Astrocyte (in vitro differentiated cells and primary cell): ENCODE measurements at regions not wholly inside any gene's neighbourhood (a gene's known extent, or its start where the extent isn't known, plus 50 kb on each side); places are given as distances from the start of the nearest gene placed in this dataset.

Source experiments
- DNase-seq: peaks from one replicate; pipeline ENCODE4 v3.0.0-alpha.2; 2010; ENCODE audit warnings: low read depth
- FAIRE-seq: peaks from 2 replicates; lab custom pipeline; 2011; peaks lifted over from hg19 to GRCh38; lab: Jason Lieb, UNC
- H2AFZ ChIP-seq: 2 replicates; pipeline ENCODE4 v1.6.0; 2012; ENCODE audit warnings: low read depth, low read length, inconsistent platforms
- H3K27ac ChIP-seq: 2 replicates; pipeline ENCODE4 v1.5.1; 2011; ENCODE audit warnings: low read depth, low read length, inconsistent platforms
- H3K27me3 ChIP-seq: 2 replicates; pipeline ENCODE4 v1.6.0; 2011; ENCODE audit warnings: low read length, inconsistent platforms; ENCODE audit not compliant: insufficient read depth
- H3K36me3 ChIP-seq: 2 replicates; pipeline ENCODE4 v1.5.1; 2011; ENCODE audit warnings: low read length, inconsistent platforms; ENCODE audit not compliant: insufficient read depth
- H3K4me1 ChIP-seq: 2 replicates; pipeline ENCODE4 v1.5.1; 2011; ENCODE audit warnings: low read length, inconsistent platforms; ENCODE audit not compliant: insufficient read depth
- H3K4me2 ChIP-seq: 2 replicates; pipeline ENCODE4 v1.6.0; 2012; ENCODE audit warnings: low read length, inconsistent platforms
- H3K4me3 ChIP-seq: 2 replicates; pipeline ENCODE4 v1.5.1; 2011; ENCODE audit warnings: low read depth, mild to moderate bottlenecking, low read length, inconsistent platforms; ENCODE audit not compliant: insufficient read depth
- H3K79me2 ChIP-seq: 2 replicates; pipeline ENCODE4 v1.6.0; 2012; ENCODE audit warnings: mild to moderate bottlenecking, low read length, inconsistent platforms; ENCODE audit not compliant: insufficient read depth
- H3K9ac ChIP-seq: 2 replicates; pipeline ENCODE4 v1.6.0; 2012; ENCODE audit warnings: mild to moderate bottlenecking, low read length, inconsistent platforms
- H3K9me3 ChIP-seq: 2 replicates; pipeline ENCODE4 v1.5.1; 2012; ENCODE audit warnings: low read depth, mild to moderate bottlenecking, low read length, inconsistent platforms; ENCODE audit not compliant: insufficient read depth
- H4K20me1 ChIP-seq: 2 replicates; pipeline ENCODE4 v1.6.0; 2012; ENCODE audit warnings: low read length, inconsistent platforms; ENCODE audit not compliant: insufficient read depth
- H3K27ac Mint-ChIP-seq: one replicate; pipeline ENCODE4 v1.8.0; 2021; ENCODE audit warnings: mild to moderate bottlenecking, mixed read lengths; ENCODE audit not compliant: unreplicated experiment
- H3K27me3 Mint-ChIP-seq: one replicate; pipeline ENCODE4 v1.8.0; 2021; ENCODE audit warnings: low read depth, mixed read lengths; ENCODE audit not compliant: unreplicated experiment
- H3K36me3 Mint-ChIP-seq: one replicate; pipeline ENCODE4 v1.8.0; 2021; ENCODE audit warnings: low read depth, mixed read lengths; ENCODE audit not compliant: unreplicated experiment
- H3K4me1 Mint-ChIP-seq: one replicate; pipeline ENCODE4 v1.8.0; 2021; ENCODE audit warnings: low read depth, mixed read lengths; ENCODE audit not compliant: unreplicated experiment
- H3K4me3 Mint-ChIP-seq: one replicate; pipeline ENCODE4 v1.8.0; 2021; ENCODE audit warnings: mild to moderate bottlenecking, moderate library complexity, mixed read lengths; ENCODE audit not compliant: unreplicated experiment
- H3K9me3 Mint-ChIP-seq: one replicate; pipeline ENCODE4 v1.8.0; 2021; ENCODE audit warnings: mild to moderate bottlenecking, mixed read lengths; ENCODE audit not compliant: unreplicated experiment
- CTCF ChIP-seq: IDR thresholded peaks from 2 replicates; pipeline ENCODE4 v1.5.1; 2011; ENCODE audit warnings: low read depth, mild to moderate bottlenecking, inconsistent platforms, low read length, moderate library complexity; ENCODE audit not compliant: insufficient read depth
- EZH2 ChIP-seq: IDR thresholded peaks from 2 replicates; pipeline ENCODE4 v1.6.1; 2012; ENCODE audit warnings: mild to moderate bottlenecking, low read length, inconsistent platforms; ENCODE audit not compliant: insufficient read depth

DNA sequence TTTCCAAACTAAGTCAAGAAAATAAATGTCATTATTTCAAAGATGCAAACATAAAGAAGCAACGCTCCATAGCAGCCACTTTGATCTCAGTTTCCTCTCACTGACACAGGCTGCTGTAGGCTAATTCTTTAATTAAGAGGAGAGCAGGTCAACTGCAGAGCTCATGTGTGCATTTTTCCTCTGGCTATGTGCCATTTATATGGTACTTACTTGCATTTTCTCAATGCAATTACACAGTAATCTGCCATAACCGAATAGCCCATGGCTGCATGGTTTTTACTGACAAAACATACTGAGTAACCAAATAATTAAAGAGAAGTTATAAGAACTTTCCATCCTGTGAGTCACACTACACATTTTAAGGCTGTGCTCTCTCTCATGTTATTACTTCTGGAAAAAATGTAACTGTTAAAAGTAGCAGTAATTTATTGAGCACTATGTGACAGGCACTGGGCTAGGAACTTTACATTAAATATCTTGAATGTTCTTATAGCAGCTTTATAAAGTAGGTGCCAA, 122.0 kb downstream of the ELAPOR2 start:
- Mint-ChIP-seq H3K27me3 (no peaks in the 10 kb centered on the region), H3K4me1 (peaks cover 4% of the 10 kb centered on the region), H3K36me3 (no peaks in the 10 kb centered on the region), H3K27ac (no peak overlapping the region), H3K9me3 (no peaks in the 10 kb centered on the region), H3K4me3 (no peak overlapping the region)
- Histone ChIP-seq H3K79me2 (no peaks in the 10 kb centered on the region), H3K4me2 (no peak overlapping the region), H3K27ac (no peak overlapping the region), H3K27me3 (no peaks in the 10 kb centered on the region), H3K9ac (no peak overlapping the region), H2AFZ (no peak overlapping the region), H3K4me3 (no peak overlapping the region), H3K36me3 (no peaks in the 10 kb centered on the region), H3K9me3 (no peaks in the 10 kb centered on the region), H3K4me1 (no peaks in the 10 kb centered on the region), H4K20me1 (no peaks in the 10 kb centered on the region)
- TF ChIP-seq EZH2: no peak
- TF ChIP-seq CTCF: no peak
- FAIRE-seq: no peak
- DNase-seq: no peak

GRCh38 chr7:86933295-86933845, 126.1 kb downstream of the ELAPOR2 start:
- H3K27ac Mint-ChIP-seq: no peak overlapping the region
- no peak overlapping the region for H3K4me3 Mint-ChIP-seq
- Histone ChIP-seq H3K27me3 (no peaks in the 10 kb centered on the region), H3K79me2 (no peaks in the 10 kb centered on the region), H3K27ac (no peak overlapping the region), H3K9ac (no peak overlapping the region), H3K4me1 (peaks cover 5% of the 10 kb centered on the region), H3K4me2 (no peak overlapping the region), H4K20me1 (no peaks in the 10 kb centered on the region), H3K9me3 (no peaks in the 10 kb centered on the region), H3K36me3 (no peaks in the 10 kb centered on the region), H2AFZ (no peak overlapping the region), H3K4me3 (no peak overlapping the region)
- H3K4me1 Mint-ChIP-seq: no peaks in the 10 kb centered on the region
- H3K9me3 Mint-ChIP-seq: no peaks in the 10 kb centered on the region
- DNase-seq: no peak
- H3K36me3 Mint-ChIP-seq: peaks cover 4% of the 10 kb centered on the region
- TF ChIP-seq CTCF (no peak), EZH2 (no peak)
- FAIRE-seq: no peak
- no peaks in the 10 kb centered on the region for H3K27me3 Mint-ChIP-seq

- Histone ChIP-seq H3K27me3 (no peaks in the 10 kb centered on the region), H3K4me1 (peaks cover 5% of the 10 kb centered on the region), H4K20me1 (no peaks in the 10 kb centered on the region), H3K9me3 (no peaks in the 10 kb centered on the region), H3K9ac (no peak overlapping the region), H3K4me3 (no peak overlapping the region), H3K27ac (no peak overlapping the region), H3K79me2 (no peaks in the 10 kb centered on the region), H3K4me2 (peak overlapping the region; percentile 21), H3K36me3 (no peaks in the 10 kb centered on the region), H2AFZ (no peak overlapping the region)
- FAIRE-seq (peak; percentile 80), DNase-seq (peak; percentile 68)
- Mint-ChIP-seq H3K27ac (no peak overlapping the region), H3K9me3 (no peaks in the 10 kb centered on the region), H3K4me3 (no peak overlapping the region), H3K4me1 (no peaks in the 10 kb centered on the region), H3K36me3 (peaks cover 4% of the 10 kb centered on the region), H3K27me3 (no peaks in the 10 kb centered on the region)
- TF ChIP-seq EZH2: no peak
- TF ChIP-seq CTCF: no peak
Measured at GRCh38 chr7:86932038-86932512, 127.4 kb downstream of the ELAPOR2 start.
